Heart left ventricle (tissue), 13 donors: ENCODE measurements at regions not wholly inside any gene's neighbourhood (a gene's known extent, or its start where the extent isn't known, plus 50 kb on each side); places are given as distances from the start of the nearest gene placed in this dataset.

Experiments
- POLR2A ChIP-seq, 2 donors: fragments of 450-650 bp; IDR thresholded peaks; one replicate each; pipeline ENCODE4 v1.6.1; 2017; ENCODE audit warnings: antibody characterized with exemption in 2 of 2, mild to moderate bottlenecking in 2 of 2, moderate library complexity in 2 of 2
- TF ChIP-seq, protein P1 (sequence below), 12 donors: fragments of 200-600 bp; sonication (generic) in 4 of 12; IDR thresholded peaks; one replicate each; pipeline versions ENCODE4 v1.5.0 to v1.8.0; 2018 to 2022; ENCODE audit warnings: antibody characterized with exemption in 12 of 12, mild to moderate bottlenecking in 5 of 12
- donor health status: ischemic (EF 13 %, LVEDD 7.1; RV severe dilation, severe dysfunction).
- donor health status: DM: no; HTN: yes; CAD: no.
- donor health status: DM: no; HTN: no; CAD: no.
- donor health status: ischemic (EF 25% LVEDD 6.9; RV normal size, moderate dysfunction).
- donor health status: ischemic (EF 25% LVEDD 5.7; RV mildly dilated, moderate dysfunction).
- donor health status: ischemic (EF 35%, LVEDD 5.7; RV mildly dilated, moderate dysfunction).
- donor health status: nonischemic (EF 11% LVEDD 7.7; RV severe dilation, severe dysfunction).
- donor health status: DM: yes; HTN: yes; CAD: no.
- donor health status: PGD.
- donor health status: ischemic (EF 29% LVEDD 5.4; RV normal size, mild dysfunction).
- donor health status: nonischemic (EF 23%, LVEDD 6.1; RV moderate dilation, normal function).

DNA sequence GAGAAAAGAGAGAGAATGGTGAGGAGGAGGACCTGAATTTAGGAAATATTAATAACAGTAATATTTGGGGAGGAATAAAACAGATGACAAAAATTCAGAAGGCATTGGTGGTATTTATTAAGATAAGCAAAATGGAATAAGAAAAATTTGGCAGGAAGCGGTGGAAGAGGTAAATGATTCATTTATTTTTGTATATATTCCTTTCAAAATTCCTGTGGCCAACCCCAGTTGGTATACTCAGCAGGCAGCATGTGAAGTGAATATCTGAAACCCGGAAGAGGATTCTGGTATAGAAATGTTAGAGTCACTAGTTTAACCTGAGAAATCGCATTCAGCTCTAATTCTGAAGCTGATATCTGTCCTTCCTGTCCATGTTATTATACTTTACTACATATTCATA, 792.0 kb downstream of the KCNJ2 start:
- TF ChIP-seq, protein P1, sequence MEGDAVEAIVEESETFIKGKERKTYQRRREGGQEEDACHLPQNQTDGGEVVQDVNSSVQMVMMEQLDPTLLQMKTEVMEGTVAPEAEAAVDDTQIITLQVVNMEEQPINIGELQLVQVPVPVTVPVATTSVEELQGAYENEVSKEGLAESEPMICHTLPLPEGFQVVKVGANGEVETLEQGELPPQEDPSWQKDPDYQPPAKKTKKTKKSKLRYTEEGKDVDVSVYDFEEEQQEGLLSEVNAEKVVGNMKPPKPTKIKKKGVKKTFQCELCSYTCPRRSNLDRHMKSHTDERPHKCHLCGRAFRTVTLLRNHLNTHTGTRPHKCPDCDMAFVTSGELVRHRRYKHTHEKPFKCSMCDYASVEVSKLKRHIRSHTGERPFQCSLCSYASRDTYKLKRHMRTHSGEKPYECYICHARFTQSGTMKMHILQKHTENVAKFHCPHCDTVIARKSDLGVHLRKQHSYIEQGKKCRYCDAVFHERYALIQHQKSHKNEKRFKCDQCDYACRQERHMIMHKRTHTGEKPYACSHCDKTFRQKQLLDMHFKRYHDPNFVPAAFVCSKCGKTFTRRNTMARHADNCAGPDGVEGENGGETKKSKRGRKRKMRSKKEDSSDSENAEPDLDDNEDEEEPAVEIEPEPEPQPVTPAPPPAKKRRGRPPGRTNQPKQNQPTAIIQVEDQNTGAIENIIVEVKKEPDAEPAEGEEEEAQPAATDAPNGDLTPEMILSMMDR (IDR thresholded peaks at IDR 0.05) = no peak
- no peak for TF ChIP-seq POLR2A (IDR thresholded peaks at IDR 0.05)
